H1 (cell line): ENCODE measurements at regions not wholly inside any gene's neighbourhood (a gene's known extent, or its start where the extent isn't known, plus 50 kb on each side); places are given as distances from the start of the nearest gene placed in this dataset.

ENCODE experiments used
- CTCF ChIA-PET: fragments of 300-600 bp; sonication (Branson Sonifier 250); formaldehyde crosslinking; loops from one replicate; lab custom pipeline; 2021; ENCODE audit not compliant: partially characterized antibody; lab: Charles Lee
- POLR2A ChIA-PET: fragments of 300-600 bp; sonication (Branson Sonifier 250); formaldehyde crosslinking; loops from one replicate; lab custom pipeline; 2021; ENCODE audit warnings: inconsistent platforms; ENCODE audit not compliant: partially characterized antibody; lab: Charles Lee
- DNase-seq, 2 experiments: peaks; one replicate each; pipeline versions ENCODE4 v3.0.0 to v3.0.0-alpha.2; 2010 to 2022; ENCODE audit warnings: low spot score in 2 of 2, low read depth in 1 of 2, mixed read lengths in 1 of 2
- FAIRE-seq: peaks from 2 replicates; lab custom pipeline; 2011; peaks lifted over from hg19 to GRCh38; lab: Jason Lieb, UNC
- H2AFZ ChIP-seq: 2 replicates; pipeline ENCODE4 v1.8.1; 2012; ENCODE audit warnings: low read length, inconsistent platforms
- H2AK5ac ChIP-seq: 2 replicates; pipeline ENCODE4 v1.6.1; 2013; ENCODE audit warnings: low read depth, low read length
- H2BK120ac ChIP-seq: replicated peaks from 2 replicates; pipeline ENCODE3; 2013; ENCODE audit warnings: low read depth, low read length, inconsistent platforms
- H2BK12ac ChIP-seq: 2 replicates; pipeline ENCODE4 v1.6.1; 2013; ENCODE audit warnings: low read depth, low read length
- H2BK15ac ChIP-seq: 2 replicates; pipeline ENCODE4 v1.6.1; 2013; ENCODE audit warnings: low read length
- H2BK20ac ChIP-seq: 2 replicates; pipeline ENCODE4 v1.6.1; 2013; ENCODE audit warnings: low read length
- H2BK5ac ChIP-seq: 2 replicates; pipeline ENCODE4 v1.6.1; 2013; ENCODE audit warnings: low read depth, low read length
- H3K14ac ChIP-seq: 2 replicates; pipeline ENCODE4 v1.6.1; 2013; ENCODE audit warnings: inconsistent platforms; ENCODE audit not compliant: insufficient read length
- H3K18ac ChIP-seq: 2 replicates; pipeline ENCODE4 v1.6.1; 2013; ENCODE audit warnings: low read length; ENCODE audit errors: extremely low read depth
- H3K23ac ChIP-seq: 2 replicates; pipeline ENCODE4 v1.6.1; 2013; ENCODE audit warnings: inconsistent platforms; ENCODE audit not compliant: insufficient read length
- H3K23me2 ChIP-seq: 2 replicates; pipeline ENCODE4 v1.6.1; 2013; ENCODE audit warnings: low read depth, low read length
- H3K27ac ChIP-seq: 2 replicates; pipeline ENCODE4 v1.6.1; 2011; ENCODE audit warnings: low read depth, low read length, inconsistent platforms
- H3K27me3 ChIP-seq, 4 experiments: replicated peaks in 1 of 4; 1 replicate in 1 of 4; 2 replicates in 3 of 4; pipeline versions ENCODE4 v1.6.1 to v1.8.1; 2011 to 2013; ENCODE audit warnings: low read length in 3 of 4, mild to moderate bottlenecking in 3 of 4, inconsistent platforms in 2 of 4, mixed read lengths in 2 of 4, moderate library complexity in 1 of 4; ENCODE audit not compliant: control insufficient read depth in 3 of 4, insufficient read depth in 3 of 4; ENCODE audit errors: extremely low read depth in 1 of 4
- H3K36me3 ChIP-seq, 4 experiments: 2 replicates each; pipeline versions ENCODE4 v1.6.1 to v1.8.1; 2011 to 2013; ENCODE audit warnings: mild to moderate bottlenecking in 4 of 4, low read length in 3 of 4, moderate library complexity in 2 of 4, control low read depth in 1 of 4, inconsistent platforms in 1 of 4; ENCODE audit not compliant: insufficient read depth in 4 of 4, control insufficient read depth in 2 of 4
- H3K4ac ChIP-seq: replicated peaks from 2 replicates; pipeline ENCODE3; 2013; ENCODE audit warnings: low read length, low read depth, mixed read lengths, inconsistent platforms; ENCODE audit not compliant: insufficient read length
- H3K4me1 ChIP-seq, 4 experiments: replicated peaks in 1 of 4; 1 replicate in 1 of 4; 2 replicates in 3 of 4; pipeline versions ENCODE4 v1.6.1 to v1.8.1; 2011 to 2013; ENCODE audit warnings: low read length in 3 of 4, inconsistent platforms in 2 of 4, mixed read lengths in 1 of 4; ENCODE audit not compliant: insufficient read depth in 4 of 4, control insufficient read depth in 3 of 4
- H3K4me2 ChIP-seq, 2 experiments: 2 replicates each; pipeline versions ENCODE4 v1.6.1 to v1.8.1; 2011 to 2013; ENCODE audit warnings: low read depth in 2 of 2, low read length in 2 of 2, control low read depth in 1 of 2, inconsistent platforms in 1 of 2, mild to moderate bottlenecking in 1 of 2; ENCODE audit not compliant: insufficient read depth in 1 of 2
- H3K4me3 ChIP-seq, 4 experiments: fragments of 200-600, 300-600 bp in 1 of 4; sonication (generic), shearing (Covaris generic), sonication (Bioruptor Twin) in 1 of 4; 2 replicates each; pipeline versions ENCODE4 v1.5.1 to v1.8.1; 2011 to 2016; ENCODE audit warnings: low read length in 4 of 4, low read depth in 3 of 4, control low read depth in 2 of 4, inconsistent platforms in 2 of 4, mild to moderate bottlenecking in 2 of 4, mixed read lengths in 1 of 4, moderate library complexity in 1 of 4; ENCODE audit not compliant: insufficient read depth in 2 of 4; ENCODE audit errors: extremely low read depth in 1 of 4
- H3K56ac ChIP-seq: replicated peaks from 2 replicates; pipeline ENCODE3; 2013; ENCODE audit warnings: low read depth, mild to moderate bottlenecking, mixed read lengths, low read length, inconsistent platforms; ENCODE audit not compliant: insufficient read length
- H3K79me1 ChIP-seq: 2 replicates; pipeline ENCODE4 v1.6.1; 2013; ENCODE audit warnings: low read depth, low read length, control low read depth
- H3K79me2 ChIP-seq, 2 experiments: 2 replicates each; pipeline versions ENCODE4 v1.6.1 to v1.8.1; 2012 to 2013; ENCODE audit warnings: low read length in 2 of 2, mild to moderate bottlenecking in 2 of 2, inconsistent platforms in 1 of 2; ENCODE audit not compliant: insufficient read depth in 2 of 2, control insufficient read depth in 1 of 2
- H3K9ac ChIP-seq, 4 experiments: replicated peaks in 1 of 4; 1 replicate in 1 of 4; 2 replicates in 3 of 4; pipeline versions ENCODE4 v1.6.1 to v1.8.1; 2011 to 2013; ENCODE audit warnings: low read depth in 3 of 4, low read length in 3 of 4, control low read depth in 2 of 4, mild to moderate bottlenecking in 2 of 4, moderate library complexity in 2 of 4, inconsistent platforms in 1 of 4; ENCODE audit errors: extremely low read depth in 1 of 4
- H3K9me3 ChIP-seq, 2 experiments: 2 replicates each; pipeline versions ENCODE4 v1.6.1 to v1.8.1; 2012 to 2013; ENCODE audit warnings: mild to moderate bottlenecking in 2 of 2, moderate library complexity in 2 of 2, control low read depth in 1 of 2, inconsistent platforms in 1 of 2, low read depth in 1 of 2, low read length in 1 of 2, mixed read lengths in 1 of 2; ENCODE audit not compliant: insufficient read depth in 2 of 2
- H4K20me1 ChIP-seq, 2 experiments: replicated peaks in 1 of 2; 2 replicates each; pipeline versions ENCODE3 to v1.8.1; 2011 to 2013; ENCODE audit warnings: inconsistent platforms in 2 of 2, low read length in 2 of 2, mild to moderate bottlenecking in 1 of 2; ENCODE audit not compliant: insufficient read depth in 2 of 2, control insufficient read depth in 1 of 2
- H4K5ac ChIP-seq: 2 replicates; pipeline ENCODE4 v1.6.1; 2013; ENCODE audit warnings: low read length, low read depth, mixed read lengths, inconsistent platforms; ENCODE audit not compliant: insufficient read length
- H4K8ac ChIP-seq: 2 replicates; pipeline ENCODE4 v1.8.0; 2013; ENCODE audit warnings: mild to moderate bottlenecking, moderate library complexity, low read length, inconsistent platforms; ENCODE audit not compliant: insufficient read depth; ENCODE audit errors: extremely low read depth
- H4K91ac ChIP-seq: replicated peaks from 2 replicates; pipeline ENCODE3; 2013; ENCODE audit warnings: low read length, mixed read lengths, inconsistent platforms; ENCODE audit not compliant: insufficient read length
- ASH2L ChIP-seq: fragments of 200-600, 300-600 bp; sonication (generic); IDR thresholded peaks from one replicate; pipeline ENCODE4 v1.7.1; 2017; ENCODE audit warnings: low read length
- CHD2 ChIP-seq: IDR thresholded peaks from 2 replicates; pipeline ENCODE4 v1.6.1; 2012; ENCODE audit warnings: low read length, improper control_type of control experiment
- CTBP2 ChIP-seq: IDR thresholded peaks from 2 replicates; pipeline ENCODE4 v1.7.0; 2011; ENCODE audit warnings: borderline replicate concordance, mild to moderate bottlenecking, moderate library complexity, mixed read lengths, low read length; ENCODE audit not compliant: insufficient read depth, insufficient read length
- GABPA ChIP-seq: IDR thresholded peaks from 2 replicates; pipeline ENCODE4 v1.6.1; 2011; ENCODE audit warnings: mild to moderate bottlenecking, low read length, moderate library complexity, borderline replicate concordance; ENCODE audit not compliant: insufficient read depth
- HDAC2 ChIP-seq, 2 experiments: fragments of 300-600 bp in 1 of 2; sonication (generic) in 1 of 2; IDR thresholded peaks; 2 replicates each; pipeline ENCODE4 v1.6.1; 2011 to 2012; ENCODE audit warnings: low read depth in 2 of 2, low read length in 2 of 2, mild to moderate bottlenecking in 2 of 2, moderate library complexity in 2 of 2, borderline replicate concordance in 1 of 2, inconsistent platforms in 1 of 2
- RNF2 ChIP-seq: fragments of 200-900, 300-1000 bp; sonication (generic); IDR thresholded peaks from 2 replicates; pipeline ENCODE4 v1.7.1; 2016; ENCODE audit warnings: borderline replicate concordance, low read depth, mild to moderate bottlenecking, antibody characterized with exemption, low read length; ENCODE audit not compliant: poor library complexity, severe bottlenecking; ENCODE audit errors: missing control alignments
- RXRA ChIP-seq: IDR thresholded peaks from 2 replicates; pipeline ENCODE4 v1.6.1; 2011; ENCODE audit warnings: low read depth, mild to moderate bottlenecking, low read length, moderate library complexity; ENCODE audit not compliant: insufficient read depth
- SIN3A ChIP-seq, 2 experiments: IDR thresholded peaks in 1 of 2; conservative IDR thresholded peaks in 1 of 2; 2 replicates each; pipeline ENCODE4 v1.6.1; 2011 to 2012; ENCODE audit warnings: low read length in 2 of 2, improper control_type of control experiment in 1 of 2, low read depth in 1 of 2, mild to moderate bottlenecking in 1 of 2
- SUZ12 ChIP-seq: fragments of 200-600 bp; sonication (generic); IDR thresholded peaks from 2 replicates; pipeline ENCODE4 v1.6.1; 2012; ENCODE audit warnings: mild to moderate bottlenecking, inconsistent platforms, low read length, moderate library complexity, mixed read lengths
- TAF7 ChIP-seq: optimal IDR thresholded peaks from 2 replicates; pipeline ENCODE3; 2011; ENCODE audit warnings: low read depth, mild to moderate bottlenecking, inconsistent platforms, low read length, moderate library complexity, borderline replicate concordance
- TBP ChIP-seq: IDR thresholded peaks from 2 replicates; pipeline ENCODE4 v1.6.1; 2011; ENCODE audit warnings: low read depth, low read length, improper control_type of control experiment
- TEAD4 ChIP-seq: IDR thresholded peaks from 2 replicates; pipeline ENCODE4 v1.6.1; 2012; ENCODE audit warnings: low read depth, low read length, inconsistent platforms, mixed read lengths
- WGBS, 2 experiments: shearing (Covaris generic) in 1 of 2; methylation state at CpG; one replicate each; pipeline versions ENCODE4 v1.1.6 to v1.1.7; 2013 to 2015; ENCODE audit warnings: low lambda C conversion rate in 2 of 2, mixed read lengths in 2 of 2, inconsistent platforms in 1 of 2, low coverage in 1 of 2, missing lambda C conversion rate in 1 of 2; ENCODE audit not compliant: insufficient replicate concordance in 2 of 2, insufficient coverage in 1 of 2, insufficient read length in 1 of 2; ENCODE audit errors: extremely low coverage in 1 of 2, missing lambda C conversion rate in 1 of 2; 5-methylcytosine and 5-hydroxymethylcytosine counted together

GRCh38 chr7:37604078-37604477 is 79.5 kb upstream of the GPR141 start:
- Histone ChIP-seq H3K79me1 (no peaks in the 10 kb centered on the region), H3K27ac (no peak overlapping the region), H4K20me1 (no peaks in the 10 kb centered on the region), H2AK5ac (no peak overlapping the region), H3K9me3 (no peaks in the 10 kb centered on the region), H3K56ac (no peak overlapping the region), H2BK120ac (no peak overlapping the region), H2BK12ac (no peak overlapping the region), H3K23ac (no peak overlapping the region), H3K9ac (no peak overlapping the region), H3K4me2 (no peak overlapping the region), H3K14ac (no peak overlapping the region), H4K91ac (no peak overlapping the region), H2AFZ (no peak overlapping the region), H2BK15ac (no peak overlapping the region), H4K5ac (no peak overlapping the region), H3K18ac (no peak overlapping the region), H3K27me3 (no peaks in the 10 kb centered on the region), H4K8ac (no peak overlapping the region), H2BK20ac (no peak overlapping the region), H2BK5ac (no peak overlapping the region), H3K23me2 (no peaks in the 10 kb centered on the region), H3K4me3 (no peak overlapping the region), H3K4ac (no peak overlapping the region), H3K4me1 (no peaks in the 10 kb centered on the region), H3K36me3 (no peaks in the 10 kb centered on the region), H3K79me2 (no peaks in the 10 kb centered on the region)
- WGBS, 2 experiments: 82% methylated on average over 1 of the region's 1 CpG; no CpG with 5 or more reads in 1 of the 2 experiments
- POLR2A ChIA-PET: no interaction called here
- CTCF ChIA-PET: interaction anchor here (1.0 kb wide), 1 partner anchor 134 kb away, joined by 3 read pairs; no protein-coding TSS in a partner anchor
- FAIRE-seq (no peak), DNase-seq (no peak)
- TF ChIP-seq TEAD4: no peak
- TF ChIP-seq RNF2: no peak
- no peak for TF ChIP-seq GABPA
- no peak for TF ChIP-seq SUZ12
- TF ChIP-seq ASH2L: no peak
- no peak for TF ChIP-seq TBP
- TF ChIP-seq TAF7: no peak
- TF ChIP-seq RXRA: no peak
- TF ChIP-seq SIN3A (conservative IDR thresholded peaks at IDR 0.05 in 1 of 2, IDR thresholded peaks at IDR 0.05 in 1 of 2; ENCODE audit: low read depth in 1 of 2, low read length in 2 of 2): no peak
- TF ChIP-seq HDAC2 (IDR thresholded peaks at IDR 0.05; ENCODE audit: borderline replicate concordance in 1 of 2, low read depth in 2 of 2, low read length in 2 of 2): no peak
- TF ChIP-seq CTBP2: no peak
- no peak for TF ChIP-seq CHD2
